ENCODE measurements at regions not wholly inside any gene's neighbourhood (a gene's known extent, or its start where the extent isn't known, plus 50 kb on each side); places are given as distances from the start of the nearest gene placed in this dataset.
"Not testable (repeated sequence)": the region's sequence is repeated elsewhere in the genome, so short reads cannot be mapped to it uniquely, and the experiment has no call there.

DNA sequence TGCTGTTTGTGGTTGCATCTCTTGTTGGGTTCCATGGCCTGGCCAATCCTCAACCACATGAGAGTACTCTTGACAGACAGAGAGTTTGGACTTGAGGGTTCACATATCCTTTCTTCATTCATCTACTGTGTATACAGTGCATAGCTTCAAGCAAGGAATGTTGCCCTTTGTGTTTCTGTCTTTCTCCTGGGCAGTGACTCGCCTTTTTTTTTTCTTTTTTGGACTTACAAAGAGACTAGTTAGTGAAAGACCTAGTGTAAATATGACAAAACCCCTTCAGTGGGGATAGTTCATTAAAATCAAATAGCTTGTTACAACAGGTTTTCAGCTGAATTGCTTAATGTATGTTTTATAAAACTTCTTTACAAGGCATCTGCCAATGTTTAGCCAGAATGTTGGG is 290.2 kb downstream of the FGFR2 start:
- DNase-seq, result no peak

DNA sequence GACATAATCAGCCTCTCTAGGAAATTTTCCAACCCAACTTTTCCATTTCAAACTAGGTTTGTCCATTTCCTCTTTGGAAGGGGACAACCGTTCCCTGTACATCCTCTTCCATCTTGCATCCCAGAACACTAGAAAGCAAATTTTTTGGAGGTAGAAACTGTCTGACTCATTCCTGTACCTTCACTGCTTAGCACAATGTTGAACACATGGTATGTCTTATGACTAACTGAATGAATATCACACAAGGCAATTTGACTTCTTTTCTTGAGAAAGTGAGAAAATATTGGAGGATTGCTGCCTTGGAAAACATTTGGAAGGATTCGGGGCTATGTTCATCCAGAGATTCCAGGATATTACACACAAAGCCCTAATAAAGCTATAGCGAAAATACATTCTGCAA is 289.1 kb downstream of the FGFR2 start:
- DNase-seq, result no peak

DNA sequence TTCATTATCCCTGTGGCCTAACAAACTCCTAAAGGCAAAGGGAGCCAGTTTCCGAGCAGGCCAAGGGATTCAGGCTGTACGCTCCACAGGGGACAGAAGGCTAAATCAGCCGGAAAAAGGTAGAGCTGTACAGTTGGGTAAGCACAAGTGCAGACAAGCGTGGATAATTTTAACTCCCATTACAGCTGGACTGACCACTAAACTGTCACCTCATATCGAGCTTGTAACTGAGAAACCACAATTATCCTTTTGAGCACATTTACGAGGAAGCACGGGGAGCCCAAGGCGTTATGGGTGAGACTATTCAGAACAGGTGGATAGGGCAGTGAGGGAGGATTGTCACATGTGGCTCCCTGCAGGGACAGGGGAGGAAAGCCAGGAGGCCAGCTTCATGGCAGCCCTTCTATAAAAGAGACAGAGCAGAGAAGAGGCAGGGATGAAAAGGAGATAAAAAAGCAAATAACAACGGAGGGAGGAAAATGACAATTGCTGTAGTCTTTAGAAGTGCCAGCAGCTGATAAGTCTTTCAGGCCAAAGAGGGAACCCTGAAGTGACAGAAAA is 288.0 kb downstream of the FGFR2 start:
- DNase-seq, result peak; percentile 63

DNA sequence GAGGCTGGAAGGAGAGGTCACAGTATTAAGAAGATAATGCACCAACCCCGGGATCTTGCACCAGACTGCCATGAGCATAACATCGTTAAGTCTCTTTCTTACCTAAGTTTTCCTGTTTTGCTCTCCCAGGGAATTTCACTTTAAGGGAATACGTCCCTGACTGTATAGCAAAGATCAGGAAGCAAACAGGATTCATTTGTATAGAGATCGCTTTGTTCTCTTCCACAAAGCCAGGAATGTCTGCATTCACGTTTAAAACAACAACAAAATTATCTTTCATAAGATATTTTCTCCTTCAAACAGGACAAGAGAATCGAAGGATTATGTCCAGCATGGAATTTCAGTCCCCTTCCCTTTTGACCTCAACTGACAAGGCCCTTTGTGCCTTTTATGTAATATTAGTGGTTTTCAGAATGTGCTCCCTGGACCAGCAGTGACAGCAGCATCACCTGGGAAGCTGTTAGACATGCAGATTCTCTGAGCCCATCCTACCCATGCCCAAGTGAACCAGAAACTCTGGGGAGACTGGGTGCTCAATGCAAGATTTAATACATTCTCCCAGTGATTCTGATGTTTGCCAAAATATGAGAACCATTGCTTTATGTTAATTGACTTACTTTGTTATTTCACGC is 286.3 kb downstream of the FGFR2 start:
- DNase-seq, result no peak

DNA sequence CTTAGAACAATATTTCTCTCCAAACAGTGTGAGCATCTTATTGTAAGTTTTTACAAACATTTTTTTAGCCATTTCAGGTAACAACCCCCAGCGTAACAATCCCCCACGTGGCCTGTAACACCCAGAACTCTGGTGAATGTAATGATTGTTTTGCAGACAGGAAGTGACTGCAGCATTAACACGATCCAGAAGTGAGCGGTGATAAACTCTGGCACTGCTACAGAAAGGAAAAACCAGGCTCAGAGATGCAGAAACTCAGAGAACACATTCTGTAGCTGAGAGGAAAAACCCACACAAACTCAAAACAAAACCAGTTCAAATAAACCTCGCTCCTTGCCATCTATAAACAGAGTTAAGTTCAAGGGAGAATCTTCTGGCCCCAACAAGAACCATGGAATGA is 285.7 kb downstream of the FGFR2 start:
- no peak for DNase-seq

DNA sequence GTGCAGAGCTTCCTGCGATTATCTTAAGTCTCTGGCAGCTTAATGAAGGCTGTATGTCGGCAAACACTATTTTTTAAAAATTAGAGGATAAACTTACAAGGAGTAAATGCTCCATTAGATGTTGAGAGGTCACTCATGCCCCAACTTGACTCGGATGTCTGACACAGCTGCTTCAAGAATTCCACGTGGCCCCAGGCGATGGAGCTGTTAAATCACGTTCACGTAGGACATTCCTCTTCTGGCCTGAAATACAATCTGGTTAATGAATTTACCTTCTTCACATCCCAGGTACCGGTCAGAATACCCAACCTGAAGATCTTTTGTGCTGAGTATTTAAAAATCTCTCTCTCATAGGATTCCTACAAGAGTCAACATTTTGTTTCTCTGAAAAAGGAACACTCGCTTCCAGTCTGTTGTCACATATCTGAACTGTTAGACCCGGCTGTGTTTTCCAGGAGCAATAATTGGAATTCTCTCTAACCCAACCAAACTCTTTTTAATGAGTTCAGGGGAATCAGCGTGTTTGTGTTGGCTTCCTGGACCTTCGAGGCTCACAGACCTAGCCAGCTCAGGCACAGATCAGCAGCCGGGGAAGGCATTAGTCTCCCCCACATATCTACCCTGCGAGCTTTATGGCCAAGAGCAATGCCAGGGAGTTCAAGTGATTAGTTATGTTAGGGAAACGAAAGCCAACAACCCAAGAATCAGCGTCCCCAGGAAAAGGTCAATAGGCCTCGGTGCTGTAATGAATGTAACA is 284.9 kb downstream of the FGFR2 start:
- peak; percentile 82 for DNase-seq

DNA sequence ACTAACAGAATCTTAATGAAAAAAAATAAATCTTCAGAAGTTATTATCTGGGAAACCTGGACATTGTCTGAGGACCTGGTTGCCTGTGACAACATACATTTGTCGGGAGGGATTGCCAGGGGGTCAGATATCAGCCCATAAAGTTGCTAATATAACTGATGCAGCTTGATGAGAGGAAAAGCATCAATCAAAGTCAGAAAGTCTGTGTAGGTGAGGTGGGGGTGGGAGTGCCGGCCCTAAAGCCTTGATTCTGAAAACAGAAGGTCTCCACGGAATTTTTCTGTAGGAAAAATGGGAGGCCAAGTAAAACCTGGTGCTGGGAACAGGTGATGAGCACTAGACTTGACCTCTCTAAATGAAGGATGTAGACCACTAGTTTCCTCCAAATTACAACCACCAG is 281.8 kb downstream of the FGFR2 start:
- no peak for DNase-seq

DNA sequence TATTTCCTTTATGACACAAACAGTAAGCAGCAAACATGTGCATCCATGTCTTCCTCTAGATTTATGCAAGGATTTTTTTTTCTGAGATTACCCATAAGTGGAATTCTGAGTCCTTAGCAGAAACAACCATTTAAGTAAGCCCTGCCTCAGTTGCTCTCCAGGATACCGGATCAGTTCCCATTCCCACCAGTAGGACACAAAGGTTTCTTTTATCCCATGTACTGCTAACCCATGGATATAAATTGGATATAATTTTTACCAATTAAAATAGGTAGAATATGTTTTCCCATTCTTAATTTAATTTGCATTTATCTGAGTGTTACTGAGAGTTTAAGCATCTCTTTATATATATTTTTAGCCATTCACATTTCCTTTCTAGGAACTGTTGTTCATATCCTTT is 280.9 kb downstream of the FGFR2 start:
- DNase-seq, result no peak

DNA sequence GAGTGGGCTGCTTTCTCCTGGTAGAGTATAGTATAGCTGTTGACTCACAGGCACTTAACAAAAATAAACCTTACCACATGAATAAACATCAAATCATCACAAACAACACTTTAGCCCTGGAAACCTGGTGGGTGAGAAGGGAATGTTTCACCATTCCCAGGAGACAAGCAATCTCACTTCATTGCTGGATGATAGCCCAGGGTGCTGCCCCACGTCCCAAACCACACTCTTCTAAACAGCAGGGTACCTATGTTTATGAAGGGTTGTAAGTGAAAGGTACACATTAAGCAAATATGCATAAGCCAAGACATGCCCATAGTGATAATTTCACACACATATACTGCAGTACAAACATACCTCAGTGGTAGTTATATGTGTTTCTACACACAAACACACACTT is 276.2 kb downstream of the FGFR2 start:
- no peak for DNase-seq

DNA sequence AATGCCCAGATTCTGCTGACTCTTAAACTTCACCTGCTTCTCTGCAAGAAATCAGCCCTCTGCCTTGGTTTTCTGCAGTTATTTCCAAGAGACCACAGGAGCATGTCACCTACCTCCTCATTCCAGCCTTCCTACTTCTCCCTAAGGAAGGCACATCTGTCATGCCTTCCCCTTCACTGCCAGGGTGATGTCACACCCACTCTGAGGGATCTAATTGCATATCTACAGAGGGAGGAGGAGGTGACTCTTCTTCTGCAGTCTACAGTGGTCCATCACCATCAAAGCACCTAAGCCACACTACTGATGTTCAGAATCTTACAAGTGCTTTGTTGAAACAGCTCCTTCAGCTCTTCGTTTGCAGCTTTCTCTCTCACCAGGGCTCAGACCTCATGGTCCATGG is 275.5 kb downstream of the FGFR2 start:
- no peak for DNase-seq

DNA sequence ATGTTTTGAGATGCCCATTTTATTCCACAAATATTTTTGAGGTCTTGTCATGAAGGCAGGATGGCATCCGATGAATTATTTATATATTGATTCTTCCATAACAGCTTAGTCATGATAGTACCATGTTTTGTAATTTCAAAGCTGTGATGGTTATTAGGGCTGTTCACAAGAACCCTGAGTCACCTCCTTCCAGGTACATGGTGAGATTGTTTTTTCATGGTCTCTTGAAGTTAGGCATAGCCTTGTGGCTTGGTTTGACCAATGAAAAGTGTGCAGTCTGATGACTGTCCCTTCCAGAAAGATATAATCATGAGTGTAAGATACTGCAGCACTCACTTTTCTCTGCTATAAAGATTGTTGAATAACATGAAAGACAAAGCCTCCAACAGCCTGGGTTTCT is 274.8 kb downstream of the FGFR2 start:
- no peak for DNase-seq

DNA sequence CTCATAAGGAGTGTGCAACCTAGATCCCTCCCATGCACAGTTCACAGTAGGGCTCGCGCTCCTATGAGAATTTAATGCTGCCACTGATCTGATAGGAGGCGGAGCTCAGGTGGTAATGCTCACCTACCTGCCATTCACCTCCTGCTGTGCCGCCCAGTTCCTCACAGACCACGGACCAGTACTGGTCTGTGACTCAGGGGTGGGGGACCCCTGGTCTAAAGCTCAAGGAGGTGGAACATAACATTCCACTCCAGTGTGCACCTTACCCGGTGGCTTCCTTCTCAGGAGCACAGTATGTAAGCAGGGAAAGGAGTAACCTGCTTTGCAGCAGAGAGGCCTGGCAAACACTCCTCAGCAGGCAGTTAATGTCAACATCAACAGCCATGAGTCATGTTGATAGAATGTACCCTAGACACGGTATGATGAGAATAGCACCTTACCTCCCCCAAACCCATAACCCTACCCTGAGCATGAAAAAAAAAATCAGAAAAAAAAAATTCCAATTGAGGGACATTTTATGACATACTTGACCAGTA is 273.5 kb downstream of the FGFR2 start:
- DNase-seq, result peak; percentile 86

DNA sequence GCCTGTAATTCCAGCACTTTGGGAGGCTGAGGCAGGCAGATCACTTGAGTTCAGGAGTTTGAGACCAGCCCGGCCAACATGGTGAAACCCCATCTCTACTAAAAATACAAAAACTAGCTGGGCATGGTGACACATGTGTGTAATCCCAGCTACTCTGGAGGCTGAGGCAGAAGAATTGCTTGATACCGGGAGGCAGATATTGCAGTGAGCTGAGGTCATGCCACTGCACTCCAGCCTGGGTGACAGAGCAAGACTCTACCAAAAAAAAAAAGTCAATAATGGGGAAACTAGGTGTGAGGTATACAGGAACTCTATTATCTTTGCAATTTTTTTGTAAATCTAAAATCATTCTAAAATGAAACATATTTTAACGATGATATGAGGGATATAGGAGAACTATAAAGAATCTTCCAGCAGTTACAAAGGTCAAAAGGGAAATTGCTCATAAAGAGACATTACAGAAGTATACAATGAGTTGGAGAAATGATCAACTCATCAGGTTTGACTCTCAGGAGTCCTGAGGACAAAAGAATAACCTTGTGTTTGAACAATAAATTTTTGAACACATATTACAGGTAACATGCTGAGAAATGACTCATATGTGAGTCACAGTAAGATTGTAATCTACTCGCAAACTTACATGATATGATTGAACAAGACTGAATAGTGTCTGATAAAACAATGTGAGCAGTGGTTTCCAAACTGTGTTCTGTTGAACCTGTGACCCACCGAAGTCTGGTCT is 272.6 kb downstream of the FGFR2 start:
- no peak for DNase-seq

DNA sequence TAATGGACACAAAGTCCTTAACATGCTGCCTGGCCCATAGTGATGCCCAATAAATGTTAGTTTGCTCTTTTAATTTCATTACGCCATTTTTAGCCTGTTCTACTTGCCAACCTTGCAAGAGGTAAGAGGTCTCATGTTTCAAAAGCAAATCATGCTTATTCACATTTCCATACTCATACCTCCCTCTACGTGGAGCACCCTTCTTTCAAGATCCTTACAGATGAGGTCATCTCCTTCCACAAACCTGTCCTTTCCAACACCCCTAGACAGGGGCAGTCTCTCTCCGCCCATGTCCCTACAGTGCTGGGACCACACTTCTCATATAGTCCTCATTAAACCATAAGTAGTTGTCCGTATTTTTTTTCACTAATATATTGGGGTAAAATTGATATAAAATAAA is 271.3 kb downstream of the FGFR2 start:
- no peak for DNase-seq

DNA sequence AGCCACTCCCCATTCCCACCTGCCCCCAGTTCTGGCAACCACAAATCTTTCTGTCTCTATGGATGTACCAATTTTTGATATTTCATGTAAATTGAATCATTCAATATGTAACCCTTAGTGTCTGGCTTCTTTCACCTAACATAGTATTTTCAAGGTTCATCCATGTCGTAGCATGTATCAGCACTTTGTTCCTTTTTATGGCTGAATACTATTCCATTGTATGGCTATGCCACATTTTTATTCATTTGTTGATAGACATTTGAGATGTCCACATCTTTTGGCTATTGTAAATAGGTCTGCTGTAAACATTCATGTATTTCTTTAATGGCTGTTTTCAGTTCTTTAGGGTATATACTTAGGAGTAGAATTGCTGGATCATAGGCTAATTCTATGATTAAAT is 270.5 kb downstream of the FGFR2 start:
- DNase-seq, result no peak

DNA sequence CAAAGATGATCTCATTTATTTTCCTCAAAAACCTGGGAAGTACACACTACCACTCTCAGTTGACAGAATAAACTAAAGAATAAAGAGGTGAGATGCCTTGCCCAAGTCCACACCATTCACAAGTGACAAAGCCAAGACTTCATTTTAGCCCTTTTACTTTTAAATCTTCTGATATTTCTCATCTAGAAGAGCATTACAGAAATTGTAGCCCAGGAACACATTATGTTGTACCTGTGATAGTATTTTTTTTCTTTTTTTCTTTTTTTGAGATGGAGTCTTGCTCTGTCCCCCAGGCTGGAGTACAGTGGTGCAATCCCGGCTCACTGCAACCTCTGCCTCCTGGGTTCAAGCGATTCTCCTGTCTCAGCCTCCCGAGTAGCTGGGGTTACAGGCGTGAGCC is 268.6 kb downstream of the FGFR2 start:
- not testable (repeated sequence) for DNase-seq

DNA sequence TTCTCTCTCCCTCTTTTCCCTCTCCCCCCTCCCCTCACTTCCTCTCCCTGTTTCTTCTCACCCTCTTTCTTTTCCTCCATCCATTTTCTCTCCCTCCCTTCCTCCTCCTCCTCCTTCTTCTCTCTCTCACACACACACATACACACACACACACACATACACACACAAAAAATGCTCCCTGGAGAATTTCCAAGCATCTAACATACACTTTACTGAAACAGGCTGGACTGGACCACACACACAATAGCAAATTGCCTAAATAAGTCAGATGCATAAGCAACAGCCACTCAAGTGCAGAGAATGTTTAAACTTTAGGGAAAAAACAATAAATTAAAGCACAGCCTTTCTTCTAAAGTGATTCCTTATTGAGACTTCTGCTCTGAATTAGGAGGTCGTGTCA is 267.7 kb downstream of the FGFR2 start:
- DNase-seq, result no peak

DNA sequence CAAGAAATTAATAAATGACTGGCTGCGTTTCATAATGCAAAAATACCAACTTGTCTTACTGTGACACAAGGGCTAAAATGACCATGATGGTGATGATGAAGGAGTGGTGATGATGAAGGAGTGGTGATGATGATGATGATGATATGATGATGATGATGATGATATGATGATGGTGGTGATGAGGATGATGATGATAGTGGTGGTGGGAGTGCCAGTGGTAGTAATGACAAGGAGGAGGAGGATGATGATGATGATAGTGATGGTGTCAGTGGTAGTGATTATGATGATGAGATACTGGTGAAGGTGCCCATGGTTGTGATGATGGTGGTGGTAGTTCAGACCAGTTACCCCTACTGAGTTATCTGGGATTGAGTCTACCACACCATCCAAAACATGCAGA is 265.9 kb downstream of the FGFR2 start:
- no peak for DNase-seq

DNA sequence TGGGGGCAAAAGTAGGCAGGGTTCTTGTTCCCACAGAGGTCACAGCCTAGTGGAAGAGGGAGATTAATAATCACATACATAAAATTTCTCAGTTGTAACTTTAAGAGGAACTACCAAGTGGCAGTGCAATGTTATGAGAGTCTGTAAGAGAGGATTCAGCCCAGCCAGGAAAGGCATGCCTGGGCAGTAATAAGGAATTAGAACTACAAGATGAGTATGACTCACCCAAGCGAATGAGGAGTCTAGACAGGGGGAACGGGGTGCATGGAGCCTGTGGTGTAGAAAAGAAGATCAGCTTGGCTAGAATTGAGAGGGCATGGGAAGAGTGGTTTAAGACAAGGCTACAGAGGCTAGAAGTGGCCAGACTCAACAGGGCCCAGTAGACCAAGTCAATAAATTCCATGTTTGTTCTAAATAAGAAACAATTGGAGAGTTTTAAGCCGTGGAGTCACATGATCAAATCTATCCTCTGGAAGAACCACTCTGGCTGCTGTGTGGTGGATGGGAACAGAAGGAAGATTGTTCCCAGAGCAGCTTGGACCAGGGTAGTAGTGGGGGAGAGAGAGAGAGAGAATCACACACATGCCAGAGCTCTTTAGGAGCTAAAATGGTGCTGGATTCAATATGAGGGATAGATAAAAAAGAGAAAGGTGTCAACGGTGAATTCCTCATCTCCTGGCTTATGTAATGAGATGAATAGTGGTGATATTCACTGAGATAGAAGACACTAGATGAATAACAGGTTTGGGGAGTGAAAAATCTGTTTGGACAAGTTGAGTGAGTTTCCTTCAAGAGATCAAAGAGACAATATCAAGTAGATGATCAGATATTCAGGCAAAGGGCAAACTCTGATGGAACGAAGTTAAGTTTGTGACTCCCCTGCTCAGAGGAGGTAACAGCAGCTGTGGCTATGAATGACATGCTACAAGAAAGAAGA is 265.1 kb downstream of the FGFR2 start:
- peak; percentile 74 for DNase-seq

DNA sequence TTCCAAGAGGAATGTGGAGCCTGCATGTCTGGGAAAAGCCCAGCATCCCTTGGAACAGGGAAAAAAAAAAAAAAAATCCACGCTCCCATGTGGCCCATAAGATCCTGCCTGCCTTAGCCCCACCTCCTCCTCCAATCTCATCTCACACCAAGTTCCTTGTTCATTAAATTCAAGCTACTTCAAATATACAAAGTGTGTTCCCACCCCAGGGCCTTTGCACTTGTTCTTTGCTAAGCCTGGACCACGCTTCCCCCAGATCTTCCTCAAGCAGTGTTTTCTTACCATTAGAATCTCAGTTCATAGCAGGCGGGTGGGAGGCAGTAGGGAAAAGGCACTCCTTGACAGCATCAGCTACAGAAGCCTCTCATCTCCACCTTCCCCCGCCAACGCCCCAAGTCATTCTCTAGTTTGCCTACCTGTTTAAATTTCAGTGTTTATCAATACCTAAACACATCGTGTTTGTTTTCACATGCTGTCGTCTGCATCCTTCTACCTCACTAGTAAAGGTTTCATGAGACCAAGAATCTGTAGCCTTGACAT is 262.8 kb downstream of the FGFR2 start:
- no peak for DNase-seq

DNA sequence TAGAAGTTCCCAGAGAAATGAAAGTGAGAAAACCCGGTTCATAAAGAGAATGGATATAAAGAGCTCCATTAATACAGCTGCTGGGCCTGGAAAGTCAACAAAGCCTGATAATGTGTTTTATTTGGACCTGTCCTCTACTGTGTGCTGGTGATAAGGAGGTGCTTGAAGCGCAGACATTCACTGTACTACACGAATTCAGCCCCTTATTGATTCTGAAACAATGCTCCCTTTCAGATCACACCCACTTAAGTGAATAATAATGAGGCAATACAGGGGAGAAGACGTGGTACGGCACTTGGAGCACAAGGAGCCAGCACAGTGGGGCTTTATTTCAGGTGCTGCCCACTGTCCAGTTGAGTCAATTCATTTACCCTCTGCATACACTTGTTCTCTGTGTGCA is 260.8 kb downstream of the FGFR2 start:
- no peak for DNase-seq

Measured in islet precursor cell (in vitro differentiated cells).